ENCODE measurements at regions not wholly inside any gene's neighbourhood (a gene's known extent, or its start where the extent isn't known, plus 50 kb on each side); places are given as distances from the start of the nearest gene placed in this dataset.

- no peak for DNase-seq (ENCODE audit: low read depth, low spot score)
- Histone ChIP-seq H3K27ac (ENCODE audit: low read depth, low read length) (no peak overlapping the region), H2AFZ (ENCODE audit: low read depth, low read length, poor library complexity, severe bottlenecking) (no peak overlapping the region), H3K36me3 (ENCODE audit: control insufficient read depth in 1 of 2, insufficient read depth in 2 of 2, low read length in 2 of 2) (no peaks in the 10 kb centered on the region), H3K9ac (ENCODE audit: low read length) (no peak overlapping the region), H4K20me1 (ENCODE audit: insufficient read depth) (no peaks in the 10 kb centered on the region), H3K4me3 (replicated peaks in 1 of 2; ENCODE audit: low read depth in 1 of 2, low read length in 2 of 2) (no peak overlapping the region), H3K4me2 (ENCODE audit: low read length) (no peak overlapping the region), H3K79me2 (ENCODE audit: insufficient read depth, low read length) (no peaks in the 10 kb centered on the region), H3K9me3 (ENCODE audit: control insufficient read depth in 1 of 2, insufficient read depth in 1 of 2, low read depth in 1 of 2, low read length in 2 of 2) (no peaks in the 10 kb centered on the region), H3K9me2 (ENCODE audit: insufficient read depth) (no peaks in the 10 kb centered on the region), H3K4me1 (ENCODE audit: control insufficient read depth in 1 of 2, insufficient read depth in 2 of 2, low read length in 2 of 2) (peaks cover 0 to 11% of the 10 kb centered on the region in 2 experiments; a peak in 2 of 4 replicates), H3K27me3 (ENCODE audit: insufficient read depth, low read length) (no peaks in the 10 kb centered on the region)
- no peak for ATAC-seq
- BruUV-seq (replicated peaks), result no TSS peak
- RAD21 ChIA-PET (ENCODE audit: low non-redundant PET in 1 of 2, low total read pairs in 2 of 2, uncharacterized antibody in 2 of 2, unreplicated experiment in 2 of 2), result interaction anchor here in 1 of 2 experiments (0.7 kb wide), 1 partner anchor 379 kb away, joined by 3 read pairs; no protein-coding TSS in a partner anchor
- intact Hi-C loops (cut with micrococcal nuclease), result no loop called here
- CTCF ChIA-PET, result no interaction called here
- POLR2A ChIA-PET, result interaction anchor here (0.7 kb wide), 1 partner anchor 31 kb away, joined by 5 read pairs; no protein-coding TSS in a partner anchor
- TF ChIP-seq CTCF (IDR thresholded peaks at IDR 0.05 in 2 of 3, conservative IDR thresholded peaks at IDR 0.05 in 1 of 3; ENCODE audit: borderline replicate concordance in 1 of 3, insufficient read depth in 1 of 3, low read depth in 2 of 3, low read length in 2 of 3) (no peak), YY1 (IDR thresholded peaks at IDR 0.05; ENCODE audit: extremely low read depth, insufficient replicate concordance, low read depth, low read length) (no peak), TCF7L2 (IDR thresholded peaks at IDR 0.05; ENCODE audit: borderline replicate concordance, extremely low read depth, insufficient read depth, insufficient read length) (no peak), CBX3 (IDR thresholded peaks at IDR 0.05; ENCODE audit: low read depth) (no peak), EGR1 (IDR thresholded peaks at IDR 0.05; ENCODE audit: low read depth) (no peak), POLR2A (IDR thresholded peaks at IDR 0.05; ENCODE audit: borderline replicate concordance, extremely low read depth, insufficient read depth, insufficient read length) (no peak), REST (IDR thresholded peaks at IDR 0.05; ENCODE audit: low read depth) (no peak)
These were observed 670.2 kb downstream of the ACTL7B start for GRCh38 chr9:108185613-108186012.

Measured in HCT116 (cell line).